ENCODE measurements at regions not wholly inside any gene's neighbourhood (a gene's known extent, or its start where the extent isn't known, plus 50 kb on each side); places are given as distances from the start of the nearest gene placed in this dataset.

- no peaks in the 10 kb centered on the region for H3K36me3 ChIP-seq (ENCODE audit: control insufficient read depth, insufficient read depth, low read length)
- DNase-seq (ENCODE audit: low read depth in 4 of 6, low spot score in 6 of 6) = peak in 2 of 6 donors; percentile 2 to 68
- H3K4me1 ChIP-seq (ENCODE audit: control insufficient read depth, insufficient read depth, low read length) = no peaks in the 10 kb centered on the region
- H3K27me3 ChIP-seq (ENCODE audit: control insufficient read depth, insufficient read depth, low read length) = no peaks in the 10 kb centered on the region
- no peak overlapping the region for H3K4me3 ChIP-seq (ENCODE audit: low read depth, low read length)
- H3K27ac ChIP-seq (ENCODE audit: low read depth, low read length) = no peak overlapping the region
- WGBS (ENCODE audit: insufficient coverage) = 11% methylated on average over 1 of the region's 5 CpGs
- no peaks in the 10 kb centered on the region for H3K9me3 ChIP-seq (ENCODE audit: control insufficient read depth, insufficient read depth, low read length)
Measured at GRCh38 chr12:59459966-59460660, 135.7 kb upstream of the SLC16A7 start.

- no peak for DNase-seq (ENCODE audit: low read depth in 4 of 6, low spot score in 6 of 6)
- Histone ChIP-seq H3K4me3 (ENCODE audit: low read depth, low read length) (no peak overlapping the region), H3K4me1 (ENCODE audit: control insufficient read depth, insufficient read depth, low read length) (no peaks in the 10 kb centered on the region), H3K27ac (ENCODE audit: low read depth, low read length) (no peak overlapping the region), H3K36me3 (ENCODE audit: control insufficient read depth, insufficient read depth, low read length) (no peaks in the 10 kb centered on the region), H3K27me3 (ENCODE audit: control insufficient read depth, insufficient read depth, low read length) (no peaks in the 10 kb centered on the region), H3K9me3 (ENCODE audit: control insufficient read depth, insufficient read depth, low read length) (no peaks in the 10 kb centered on the region)
Measured at GRCh38 chr12:59453475-59453874, 142.4 kb upstream of the SLC16A7 start.

DNA sequence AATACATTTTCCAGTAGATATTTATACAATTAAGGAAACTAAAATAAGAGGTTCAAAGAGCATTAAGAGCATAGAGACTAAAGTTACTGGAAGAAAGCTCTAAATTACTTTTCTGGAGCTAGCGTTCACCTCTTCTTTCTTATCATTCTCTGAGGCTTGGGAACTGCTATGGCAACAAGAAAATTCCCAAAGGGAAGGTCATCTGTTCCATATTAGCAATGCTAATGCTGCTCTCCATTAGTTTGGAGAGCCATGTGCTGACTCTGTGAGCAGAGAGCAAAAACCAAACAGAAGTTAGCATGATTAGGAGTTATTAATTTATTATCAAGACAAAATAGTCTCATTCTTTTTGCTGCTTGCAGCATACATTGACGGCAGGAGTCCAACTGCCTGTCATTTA lies 143.1 kb upstream of the SLC16A7 start:
- Histone ChIP-seq H3K27ac (ENCODE audit: low read depth, low read length) (no peak overlapping the region), H3K4me1 (ENCODE audit: control insufficient read depth, insufficient read depth, low read length) (no peaks in the 10 kb centered on the region), H3K9me3 (ENCODE audit: control insufficient read depth, insufficient read depth, low read length) (no peaks in the 10 kb centered on the region), H3K4me3 (ENCODE audit: low read depth, low read length) (no peak overlapping the region), H3K27me3 (ENCODE audit: control insufficient read depth, insufficient read depth, low read length) (no peaks in the 10 kb centered on the region), H3K36me3 (ENCODE audit: control insufficient read depth, insufficient read depth, low read length) (no peaks in the 10 kb centered on the region)
- DNase-seq (ENCODE audit: low read depth in 4 of 6, low spot score in 6 of 6) = peak in 1 of 6 donors; percentile 24
- WGBS (ENCODE audit: insufficient coverage) = no CpG with 5 or more reads among the region's 2 CpGs

DNA sequence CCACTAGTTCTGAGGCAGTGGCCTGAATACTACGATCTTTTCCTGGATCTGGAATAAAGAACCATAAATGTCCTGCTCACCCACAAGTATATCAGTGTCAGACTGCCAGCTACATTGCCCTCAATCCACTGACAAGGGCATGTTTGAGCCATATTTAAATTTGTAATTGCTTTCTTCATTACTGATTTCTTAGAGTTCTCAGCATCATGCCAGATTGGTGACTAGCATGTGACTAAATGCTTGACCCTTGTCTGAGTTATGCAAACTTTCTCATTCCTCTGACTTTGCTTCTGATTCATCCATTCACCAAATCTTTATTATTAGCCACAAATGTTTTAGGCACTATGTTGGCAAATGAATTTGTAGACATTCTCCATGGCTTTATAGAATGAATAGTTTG lies 143.6 kb upstream of the SLC16A7 start:
- no peak for DNase-seq (ENCODE audit: low read depth in 4 of 6, low spot score in 6 of 6)
- Histone ChIP-seq H3K27me3 (ENCODE audit: control insufficient read depth, insufficient read depth, low read length) (no peaks in the 10 kb centered on the region), H3K27ac (ENCODE audit: low read depth, low read length) (no peak overlapping the region), H3K4me1 (ENCODE audit: control insufficient read depth, insufficient read depth, low read length) (no peaks in the 10 kb centered on the region), H3K36me3 (ENCODE audit: control insufficient read depth, insufficient read depth, low read length) (no peaks in the 10 kb centered on the region), H3K4me3 (ENCODE audit: low read depth, low read length) (no peak overlapping the region), H3K9me3 (ENCODE audit: control insufficient read depth, insufficient read depth, low read length) (no peaks in the 10 kb centered on the region)
- WGBS (ENCODE audit: insufficient coverage) = 100% methylated on average over 1 of the region's 1 CpG

DNA sequence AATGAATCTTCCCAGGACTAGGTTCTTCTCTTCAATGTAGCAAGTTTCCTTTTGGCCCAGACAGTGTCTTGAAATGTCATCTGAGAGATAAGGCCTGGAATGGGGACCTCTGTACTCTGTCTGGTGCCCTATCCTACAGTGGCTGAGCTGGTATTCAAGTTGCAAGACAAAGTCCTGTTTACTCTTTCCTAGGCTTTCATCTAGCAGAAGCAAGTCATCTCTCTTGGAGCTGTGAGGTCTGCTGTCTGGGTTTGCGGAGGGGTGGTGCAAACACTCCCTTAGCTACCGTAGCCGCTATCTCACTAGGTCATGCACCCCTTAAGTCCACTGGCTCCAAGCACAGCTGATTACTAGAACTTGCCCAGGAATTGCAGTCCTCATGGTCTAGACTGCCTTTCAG lies 149.7 kb upstream of the SLC16A7 start:
- 62% methylated on average over 3 of the region's 3 CpGs for WGBS (ENCODE audit: insufficient coverage)
- H3K4me3 ChIP-seq (ENCODE audit: low read depth, low read length) = no peak overlapping the region
- no peak for DNase-seq (ENCODE audit: low read depth in 4 of 6, low spot score in 6 of 6)
- no peaks in the 10 kb centered on the region for H3K9me3 ChIP-seq (ENCODE audit: control insufficient read depth, insufficient read depth, low read length)
- no peak overlapping the region for H3K27ac ChIP-seq (ENCODE audit: low read depth, low read length)
- no peaks in the 10 kb centered on the region for H3K4me1 ChIP-seq (ENCODE audit: control insufficient read depth, insufficient read depth, low read length)
- no peaks in the 10 kb centered on the region for H3K36me3 ChIP-seq (ENCODE audit: control insufficient read depth, insufficient read depth, low read length)
- no peaks in the 10 kb centered on the region for H3K27me3 ChIP-seq (ENCODE audit: control insufficient read depth, insufficient read depth, low read length)

DNA sequence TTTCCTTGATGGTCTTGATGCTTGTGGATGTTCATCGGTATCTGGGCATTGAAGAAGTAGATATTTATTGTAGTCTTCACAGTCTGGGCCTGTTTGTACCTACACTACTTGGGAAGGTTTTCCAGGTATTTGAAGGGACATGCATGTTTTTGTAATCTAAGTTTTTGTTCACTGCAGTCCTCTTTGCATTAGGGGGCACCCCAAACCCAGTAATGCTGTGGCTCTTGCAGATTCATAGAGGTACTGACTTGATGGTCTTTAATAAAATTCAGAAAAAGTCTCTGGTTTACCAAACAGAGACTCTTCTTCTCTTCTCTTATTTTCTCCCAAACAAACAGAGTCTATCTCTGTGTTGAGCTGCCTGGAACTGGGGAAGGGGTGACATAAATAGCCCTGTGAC lies 150.9 kb upstream of the SLC16A7 start:
- Histone ChIP-seq H3K9me3 (ENCODE audit: control insufficient read depth, insufficient read depth, low read length) (no peaks in the 10 kb centered on the region), H3K27me3 (ENCODE audit: control insufficient read depth, insufficient read depth, low read length) (no peaks in the 10 kb centered on the region), H3K4me3 (ENCODE audit: low read depth, low read length) (no peak overlapping the region), H3K36me3 (ENCODE audit: control insufficient read depth, insufficient read depth, low read length) (no peaks in the 10 kb centered on the region), H3K4me1 (ENCODE audit: control insufficient read depth, insufficient read depth, low read length) (no peaks in the 10 kb centered on the region), H3K27ac (ENCODE audit: low read depth, low read length) (no peak overlapping the region)
- no peak for DNase-seq (ENCODE audit: low read depth in 4 of 6, low spot score in 6 of 6)
- WGBS (ENCODE audit: insufficient coverage) = 100% methylated on average over 1 of the region's 1 CpG

DNA sequence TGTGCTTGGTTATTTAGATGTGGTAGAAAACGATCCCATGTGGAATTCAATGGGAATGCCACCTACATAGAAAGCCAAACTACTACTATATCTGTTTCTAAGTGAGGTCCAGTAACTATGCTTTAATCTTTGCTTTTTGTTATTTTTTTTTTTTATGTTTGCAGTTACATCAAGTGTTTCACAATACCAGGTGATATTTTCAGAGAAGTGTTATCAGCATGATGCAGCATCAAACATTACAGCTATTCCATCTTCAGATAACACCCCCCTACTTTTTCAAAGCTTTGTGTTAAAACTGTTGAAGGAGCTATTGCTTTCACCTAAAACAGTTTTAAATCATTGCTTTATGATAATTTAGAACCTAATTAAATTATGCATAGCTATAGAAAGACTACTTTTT lies 163.8 kb upstream of the SLC16A7 start:
- no peak for DNase-seq (ENCODE audit: low read depth in 4 of 6, low spot score in 6 of 6)
- no peak overlapping the region for H3K4me3 ChIP-seq (ENCODE audit: low read depth, low read length)
- no peaks in the 10 kb centered on the region for H3K27me3 ChIP-seq (ENCODE audit: control insufficient read depth, insufficient read depth, low read length)
- no peaks in the 10 kb centered on the region for H3K9me3 ChIP-seq (ENCODE audit: control insufficient read depth, insufficient read depth, low read length)
- no peaks in the 10 kb centered on the region for H3K4me1 ChIP-seq (ENCODE audit: control insufficient read depth, insufficient read depth, low read length)
- no peak overlapping the region for H3K27ac ChIP-seq (ENCODE audit: low read depth, low read length)
- no CpG with 5 or more reads among the region's 1 CpG for WGBS (ENCODE audit: insufficient coverage)
- H3K36me3 ChIP-seq (ENCODE audit: control insufficient read depth, insufficient read depth, low read length) = no peaks in the 10 kb centered on the region

DNA sequence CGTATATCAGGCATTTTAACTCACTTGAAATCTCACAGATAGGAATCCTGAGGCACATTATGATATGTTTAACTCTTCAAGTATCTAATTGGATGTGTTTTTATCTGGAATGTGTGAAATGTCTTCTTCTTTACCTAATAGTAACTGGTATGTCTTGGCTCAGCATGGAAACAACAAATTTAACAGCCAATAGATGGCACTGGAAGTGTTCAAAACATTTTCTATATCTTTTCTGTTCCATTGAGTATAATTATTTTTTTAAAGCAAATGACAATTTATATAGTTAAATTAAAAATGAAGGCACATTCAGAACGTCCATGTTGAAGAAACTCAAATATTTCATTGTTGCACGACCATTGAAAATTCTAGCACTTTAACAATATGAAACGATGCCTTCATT lies 164.6 kb upstream of the SLC16A7 start:
- Histone ChIP-seq H3K27ac (ENCODE audit: low read depth, low read length) (no peak overlapping the region), H3K36me3 (ENCODE audit: control insufficient read depth, insufficient read depth, low read length) (no peaks in the 10 kb centered on the region), H3K4me3 (ENCODE audit: low read depth, low read length) (no peak overlapping the region), H3K9me3 (ENCODE audit: control insufficient read depth, insufficient read depth, low read length) (no peaks in the 10 kb centered on the region), H3K27me3 (ENCODE audit: control insufficient read depth, insufficient read depth, low read length) (no peaks in the 10 kb centered on the region), H3K4me1 (ENCODE audit: control insufficient read depth, insufficient read depth, low read length) (no peaks in the 10 kb centered on the region)
- DNase-seq (ENCODE audit: low read depth in 4 of 6, low spot score in 6 of 6) = peak in 4 of 6 donors; percentile 1 to 71 (median 20)
- no CpG with 5 or more reads among the region's 4 CpGs for WGBS (ENCODE audit: insufficient coverage)

GRCh38 chr12:59429766-59430165 lies 166.1 kb upstream of the SLC16A7 start:
- Histone ChIP-seq H3K4me1 (ENCODE audit: control insufficient read depth, insufficient read depth, low read length) (no peaks in the 10 kb centered on the region), H3K27me3 (ENCODE audit: control insufficient read depth, insufficient read depth, low read length) (no peaks in the 10 kb centered on the region), H3K4me3 (ENCODE audit: low read depth, low read length) (no peak overlapping the region), H3K9me3 (ENCODE audit: control insufficient read depth, insufficient read depth, low read length) (no peaks in the 10 kb centered on the region), H3K36me3 (ENCODE audit: control insufficient read depth, insufficient read depth, low read length) (no peaks in the 10 kb centered on the region), H3K27ac (ENCODE audit: low read depth, low read length) (no peak overlapping the region)
- WGBS (ENCODE audit: insufficient coverage) = no CpG with 5 or more reads among the region's 1 CpG
- DNase-seq (ENCODE audit: low read depth in 4 of 6, low spot score in 6 of 6) = no peak

- H3K9me3 ChIP-seq (ENCODE audit: control insufficient read depth, insufficient read depth, low read length) = no peaks in the 10 kb centered on the region
- no peaks in the 10 kb centered on the region for H3K27me3 ChIP-seq (ENCODE audit: control insufficient read depth, insufficient read depth, low read length)
- H3K36me3 ChIP-seq (ENCODE audit: control insufficient read depth, insufficient read depth, low read length) = no peaks in the 10 kb centered on the region
- no peak for DNase-seq (ENCODE audit: low read depth in 4 of 6, low spot score in 6 of 6)
- no peaks in the 10 kb centered on the region for H3K4me1 ChIP-seq (ENCODE audit: control insufficient read depth, insufficient read depth, low read length)
- no peak overlapping the region for H3K4me3 ChIP-seq (ENCODE audit: low read depth, low read length)
- no peak overlapping the region for H3K27ac ChIP-seq (ENCODE audit: low read depth, low read length)
- WGBS (ENCODE audit: insufficient coverage) = no CpG with 5 or more reads among the region's 3 CpGs
Measured at GRCh38 chr12:59425798-59426197, 170.0 kb upstream of the SLC16A7 start.

All from spinal cord (tissue), 9 donors.